Trophoblast cell (in vitro differentiated cells and primary cell): ENCODE measurements at regions not wholly inside any gene's neighbourhood (a gene's known extent, or its start where the extent isn't known, plus 50 kb on each side); places are given as distances from the start of the nearest gene placed in this dataset.

Experiments used
- DNase-seq, 2 donors: peaks; one replicate each; pipeline ENCODE4 v3.0.0-alpha.2; 2016
- H2AFZ ChIP-seq: 2 replicates; pipeline ENCODE4 v1.6.1; 2013; ENCODE audit warnings: low read length, moderate library complexity, mild to moderate bottlenecking; ENCODE audit not compliant: insufficient read depth, poor library complexity
- H2AK5ac ChIP-seq: 2 replicates; pipeline ENCODE4 v1.6.1; 2013; ENCODE audit warnings: mild to moderate bottlenecking, low read length
- H2BK120ac ChIP-seq: 2 replicates; pipeline ENCODE4 v1.6.1; 2013; ENCODE audit warnings: low read length, mild to moderate bottlenecking, moderate library complexity; ENCODE audit not compliant: insufficient read depth, poor library complexity
- H2BK12ac ChIP-seq: 2 replicates; pipeline ENCODE4 v1.6.1; 2013; ENCODE audit warnings: mild to moderate bottlenecking, low read length, moderate library complexity
- H2BK5ac ChIP-seq: 2 replicates; pipeline ENCODE4 v1.6.1; 2013; ENCODE audit warnings: low read length, low read depth, moderate library complexity, mild to moderate bottlenecking; ENCODE audit not compliant: poor library complexity
- H3K14ac ChIP-seq: 2 replicates; pipeline ENCODE4 v1.6.1; 2013; ENCODE audit warnings: mild to moderate bottlenecking, low read length
- H3K18ac ChIP-seq: 2 replicates; pipeline ENCODE4 v1.6.1; 2013; ENCODE audit warnings: mild to moderate bottlenecking, low read length
- H3K23ac ChIP-seq: 2 replicates; pipeline ENCODE4 v1.6.1; 2013; ENCODE audit warnings: low read length
- H3K27ac ChIP-seq: 2 replicates; pipeline ENCODE4 v1.5.1; 2013; ENCODE audit warnings: low read depth, mild to moderate bottlenecking, inconsistent platforms, low read length, moderate library complexity
- H3K27me3 ChIP-seq: 2 replicates; pipeline ENCODE4 v1.6.1; 2013; ENCODE audit warnings: inconsistent platforms, mild to moderate bottlenecking, low read length, moderate library complexity; ENCODE audit not compliant: insufficient read depth
- H3K36me3 ChIP-seq, 2 experiments: 1 replicate in 1 of 2; 2 replicates in 1 of 2; pipeline ENCODE4 v1.6.1; 2013; ENCODE audit warnings: low read length in 2 of 2, mild to moderate bottlenecking in 2 of 2, moderate library complexity in 1 of 2; ENCODE audit not compliant: insufficient read depth in 2 of 2, control insufficient read depth in 1 of 2
- H3K4ac ChIP-seq: 2 replicates; pipeline ENCODE4 v1.6.1; 2013; ENCODE audit warnings: low read depth, mild to moderate bottlenecking, low read length, moderate library complexity
- H3K4me1 ChIP-seq, 2 experiments: 1 replicate in 1 of 2; 2 replicates in 1 of 2; pipeline ENCODE4 v1.6.1; 2013; ENCODE audit warnings: low read length in 2 of 2, mild to moderate bottlenecking in 2 of 2, moderate library complexity in 1 of 2; ENCODE audit not compliant: insufficient read depth in 2 of 2, control insufficient read depth in 1 of 2
- H3K4me2 ChIP-seq: 2 replicates; pipeline ENCODE4 v1.6.1; 2013; ENCODE audit warnings: inconsistent platforms, mild to moderate bottlenecking, low read length, moderate library complexity
- H3K4me3 ChIP-seq: 2 replicates; pipeline ENCODE4 v1.5.1; 2013; ENCODE audit warnings: mild to moderate bottlenecking, low read depth, low read length, inconsistent platforms
- H3K79me1 ChIP-seq: one replicate; pipeline ENCODE4 v1.6.1; 2013; ENCODE audit warnings: low read length
- H3K79me2 ChIP-seq: 2 replicates; pipeline ENCODE4 v1.6.1; 2013; ENCODE audit warnings: low read length, mild to moderate bottlenecking; ENCODE audit not compliant: control insufficient read depth, insufficient read depth, poor library complexity
- H3K9ac ChIP-seq: 2 replicates; pipeline ENCODE4 v1.6.1; 2013; ENCODE audit warnings: mild to moderate bottlenecking, low read length
- H3K9me3 ChIP-seq: 2 replicates; pipeline ENCODE4 v1.6.1; 2013; ENCODE audit warnings: low read depth, mild to moderate bottlenecking, control low read depth, inconsistent platforms, low read length; ENCODE audit not compliant: insufficient read depth
- H4K12ac ChIP-seq: 2 replicates; pipeline ENCODE4 v1.6.1; 2013; ENCODE audit warnings: low read depth, mild to moderate bottlenecking, low read length, moderate library complexity
- H4K8ac ChIP-seq: 2 replicates; pipeline ENCODE4 v1.6.1; 2013; ENCODE audit warnings: low read depth, mild to moderate bottlenecking, low read length, moderate library complexity
- H4K91ac ChIP-seq: one replicate; pipeline ENCODE4 v1.6.1; 2013; ENCODE audit warnings: low read depth, mild to moderate bottlenecking, low read length, moderate library complexity
- WGBS: extraction: QIAGEN DNeasy Blood & Tissue Kit; methylation state at CpG from one replicate; pipeline ENCODE4 v1.1.7; 2013; ENCODE audit warnings: missing lambda C conversion rate; ENCODE audit not compliant: insufficient read length, insufficient coverage; ENCODE audit errors: extremely low coverage; 5-methylcytosine and 5-hydroxymethylcytosine counted together

DNA sequence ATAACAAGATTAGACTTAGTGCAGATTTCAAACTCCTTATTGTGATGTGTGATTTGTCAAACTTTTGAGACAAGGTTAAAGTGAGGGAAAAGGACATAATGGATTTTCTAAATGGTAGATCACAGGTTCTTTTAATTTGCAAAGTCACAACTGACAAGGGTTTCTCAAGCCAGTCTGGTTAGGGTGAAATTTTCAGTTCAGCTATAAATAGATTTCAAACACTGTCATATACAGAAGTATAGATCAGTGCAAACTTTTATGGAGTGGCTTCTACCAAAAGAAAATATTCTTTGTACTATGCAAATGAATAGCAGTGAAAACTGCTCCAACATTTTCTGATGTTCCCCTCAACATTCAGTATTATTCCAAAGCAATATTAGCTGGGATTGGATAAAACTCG is 337.1 kb upstream of the MAN1A1 start:
- no peak overlapping the region for H3K4me2 ChIP-seq
- H3K27me3 ChIP-seq: no peaks in the 10 kb centered on the region
- no peaks in the 10 kb centered on the region for H3K36me3 ChIP-seq
- H3K9ac ChIP-seq: no peak overlapping the region
- H4K12ac ChIP-seq: no peak overlapping the region
- H4K8ac ChIP-seq: no peak overlapping the region
- no peak overlapping the region for H3K14ac ChIP-seq
- H3K79me1 ChIP-seq: no peaks in the 10 kb centered on the region
- no peak overlapping the region for H3K27ac ChIP-seq
- no peak overlapping the region for H4K91ac ChIP-seq
- H2AK5ac ChIP-seq: no peak overlapping the region
- H3K9me3 ChIP-seq: no peaks in the 10 kb centered on the region
- no peak overlapping the region for H3K23ac ChIP-seq
- H2BK120ac ChIP-seq: no peak overlapping the region
- no peak overlapping the region for H2BK12ac ChIP-seq
- no peaks in the 10 kb centered on the region for H3K4me1 ChIP-seq
- no peak overlapping the region for H3K18ac ChIP-seq
- DNase-seq: no peak
- H3K4me3 ChIP-seq: no peak overlapping the region
- no CpG with 5 or more reads among the region's 1 CpG for WGBS
- H3K4ac ChIP-seq: no peak overlapping the region
- no peak overlapping the region for H2AFZ ChIP-seq
- no peak overlapping the region for H2BK5ac ChIP-seq
- H3K79me2 ChIP-seq: no peaks in the 10 kb centered on the region

DNA sequence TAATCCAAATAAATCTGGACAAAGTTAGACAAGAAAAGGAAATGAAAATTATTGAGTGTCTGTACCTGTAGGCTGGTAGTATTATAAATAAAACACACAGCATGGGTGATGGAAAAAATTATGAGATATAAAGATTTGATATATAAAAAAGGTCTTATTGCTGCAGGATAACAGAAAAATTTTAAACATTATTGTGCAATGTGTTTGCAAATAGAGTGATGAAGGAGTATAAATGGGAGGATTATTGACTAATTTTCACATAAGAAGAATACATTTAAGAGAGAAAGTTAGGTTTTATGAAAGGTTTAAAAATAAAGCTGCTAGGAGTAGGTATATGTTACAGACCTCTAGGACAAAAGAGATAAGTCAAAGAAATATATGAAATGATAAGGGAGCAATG is 336.7 kb upstream of the MAN1A1 start:
- Histone ChIP-seq H4K12ac (no peak overlapping the region), H3K36me3 (no peaks in the 10 kb centered on the region), H3K4me1 (no peaks in the 10 kb centered on the region), H4K91ac (no peak overlapping the region), H2AK5ac (no peak overlapping the region), H2BK120ac (no peak overlapping the region), H3K27ac (no peak overlapping the region), H3K79me2 (no peaks in the 10 kb centered on the region), H3K9ac (no peak overlapping the region), H3K14ac (no peak overlapping the region), H3K27me3 (no peaks in the 10 kb centered on the region), H3K23ac (no peak overlapping the region), H3K18ac (no peak overlapping the region), H3K4ac (no peak overlapping the region), H4K8ac (no peak overlapping the region), H3K4me3 (no peak overlapping the region), H3K4me2 (no peak overlapping the region), H3K79me1 (no peaks in the 10 kb centered on the region), H3K9me3 (no peaks in the 10 kb centered on the region), H2BK5ac (no peak overlapping the region), H2BK12ac (no peak overlapping the region), H2AFZ (no peak overlapping the region)
- DNase-seq: no peak

DNA sequence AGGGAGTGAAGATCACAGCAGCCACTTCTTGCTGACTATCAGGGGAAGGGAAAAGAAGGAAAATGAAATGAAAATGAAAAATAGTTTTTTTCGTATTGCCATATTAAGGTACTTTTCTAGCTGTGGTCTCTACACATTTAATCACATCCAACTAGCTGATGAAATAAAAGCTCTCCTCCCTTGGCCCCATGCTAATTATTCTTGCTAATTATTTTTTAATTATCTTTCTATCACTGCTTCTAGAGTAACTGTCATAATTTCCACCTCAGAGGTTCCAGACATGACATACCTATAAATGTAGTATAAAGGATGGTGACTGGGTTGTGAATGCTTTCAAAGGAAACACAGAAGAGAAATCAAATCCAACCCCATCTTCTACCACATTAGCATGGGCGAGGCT is 334.1 kb upstream of the MAN1A1 start:
- H3K4me2 ChIP-seq: no peak overlapping the region
- no peak for DNase-seq
- H3K79me2 ChIP-seq: no peaks in the 10 kb centered on the region
- H3K79me1 ChIP-seq: no peaks in the 10 kb centered on the region
- no peak overlapping the region for H4K91ac ChIP-seq
- WGBS: no CpG with 5 or more reads among the region's 2 CpGs
- H3K14ac ChIP-seq: no peak overlapping the region
- no peak overlapping the region for H3K9ac ChIP-seq
- no peaks in the 10 kb centered on the region for H3K27me3 ChIP-seq
- no peak overlapping the region for H2AFZ ChIP-seq
- H3K4ac ChIP-seq: no peak overlapping the region
- H3K23ac ChIP-seq: no peak overlapping the region
- no peak overlapping the region for H4K12ac ChIP-seq
- H3K18ac ChIP-seq: no peak overlapping the region
- no peak overlapping the region for H3K4me3 ChIP-seq
- H3K36me3 ChIP-seq: no peaks in the 10 kb centered on the region
- no peak overlapping the region for H2AK5ac ChIP-seq
- no peaks in the 10 kb centered on the region for H3K9me3 ChIP-seq
- H3K27ac ChIP-seq: peak overlapping the region; percentile 44
- H3K4me1 ChIP-seq: no peaks in the 10 kb centered on the region
- no peak overlapping the region for H4K8ac ChIP-seq
- no peak overlapping the region for H2BK120ac ChIP-seq
- H2BK12ac ChIP-seq: no peak overlapping the region
- H2BK5ac ChIP-seq: no peak overlapping the region

DNA sequence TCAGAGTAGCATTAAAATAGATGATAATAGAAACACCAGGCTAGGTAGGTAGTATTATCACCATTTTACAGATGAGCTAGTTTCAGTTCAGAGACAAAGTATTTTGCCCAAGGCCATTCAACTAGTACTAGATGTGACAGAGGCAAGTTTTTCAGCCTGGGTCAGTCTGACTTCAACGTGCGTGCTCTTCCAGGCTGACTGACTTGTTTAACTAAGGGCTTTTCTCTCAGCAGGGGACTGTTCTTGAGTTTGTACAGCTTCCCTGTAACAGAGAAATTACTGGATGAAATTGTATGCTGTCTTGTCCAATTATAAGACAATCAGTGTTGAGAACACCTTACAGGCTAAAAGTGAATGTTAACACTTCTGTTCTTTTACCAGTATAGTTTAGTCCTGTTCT is 333.5 kb upstream of the MAN1A1 start:
- no CpG with 5 or more reads among the region's 2 CpGs for WGBS
- H4K8ac ChIP-seq: no peak overlapping the region
- no peak overlapping the region for H4K12ac ChIP-seq

More for the DNA sequence above, 333.5 kb upstream of the MAN1A1 start:
- Histone ChIP-seq H2BK5ac (no peak overlapping the region), H3K4me2 (no peak overlapping the region), H3K23ac (no peak overlapping the region), H3K4ac (no peak overlapping the region), H2BK120ac (no peak overlapping the region), H3K4me3 (no peak overlapping the region), H3K27ac (no peak overlapping the region), H2BK12ac (no peak overlapping the region), H2AK5ac (no peak overlapping the region), H3K79me1 (no peaks in the 10 kb centered on the region), H3K27me3 (no peaks in the 10 kb centered on the region), H3K18ac (no peak overlapping the region), H2AFZ (no peak overlapping the region), H3K9me3 (no peaks in the 10 kb centered on the region), H3K79me2 (no peaks in the 10 kb centered on the region), H3K9ac (no peak overlapping the region), H3K4me1 (no peaks in the 10 kb centered on the region), H4K91ac (no peak overlapping the region), H3K36me3 (no peaks in the 10 kb centered on the region), H3K14ac (no peak overlapping the region)
- DNase-seq: peak; percentile 24 to 83
